A673 (cell line): ENCODE measurements at regions not wholly inside any gene's neighbourhood (a gene's known extent, or its start where the extent isn't known, plus 50 kb on each side); places are given as distances from the start of the nearest gene placed in this dataset.

ENCODE experiments used
- BruUV-seq: library from RNA; stranded (reverse); fragments of 400-500 nt; replicated peaks from 2 replicates; lab custom pipeline; 2021; lab: Mats Ljungman, UMichigan
- CTCF ChIA-PET: fragments of 300-600 bp; sonication (Branson Sonifier 250); formaldehyde crosslinking; loops from one replicate; lab custom pipeline; 2022; ENCODE audit warnings: antibody characterized with exemption; lab: Charles Lee
- POLR2A ChIA-PET: fragments of 300-600 bp; sonication (Branson Sonifier 250); formaldehyde crosslinking; loops from one replicate; lab custom pipeline; 2022; ENCODE audit warnings: antibody characterized with exemption; ENCODE audit not compliant: low non-redundant PET; lab: Charles Lee
- DNase-seq: peaks from one replicate; pipeline ENCODE4 v3.0.0-alpha.2; 2015; ENCODE audit warnings: low spot score
- H3K27ac ChIP-seq: fragments of 200-600 bp; sonication (generic); 2 replicates; pipeline ENCODE4 v1.5.1; 2016; ENCODE audit warnings: mixed run types, low read depth, mild to moderate bottlenecking, mixed read lengths, antibody characterized with exemption, low read length; ENCODE audit not compliant: poor library complexity, severe bottlenecking
- H3K27me3 ChIP-seq: fragments of 200-600 bp; sonication (generic); replicated peaks from 2 replicates; pipeline ENCODE4 v1.6.1; 2017; ENCODE audit warnings: mixed run types, low read depth, mild to moderate bottlenecking, mixed read lengths, antibody characterized with exemption, low read length; ENCODE audit not compliant: insufficient read depth, poor library complexity
- H3K36me3 ChIP-seq: fragments of 200-600 bp; sonication (generic); 2 replicates; pipeline ENCODE4 v1.6.1; 2016; ENCODE audit warnings: mixed run types, mild to moderate bottlenecking, mixed read lengths, antibody characterized with exemption, low read length; ENCODE audit not compliant: insufficient read depth, poor library complexity, severe bottlenecking
- H3K4me1 ChIP-seq: fragments of 200-600 bp; sonication (generic); 2 replicates; pipeline ENCODE4 v1.6.1; 2017; ENCODE audit warnings: mixed run types, mild to moderate bottlenecking, mixed read lengths, antibody characterized with exemption, low read length; ENCODE audit not compliant: insufficient read depth, poor library complexity, severe bottlenecking
- H3K4me3 ChIP-seq: fragments of 200-600 bp; sonication (generic); 2 replicates; pipeline ENCODE4 v1.5.1; 2016; ENCODE audit warnings: low read depth, mixed run types, mild to moderate bottlenecking, mixed read lengths, low read length; ENCODE audit not compliant: poor library complexity, severe bottlenecking
- H3K9me3 ChIP-seq: fragments of 200-600 bp; sonication (generic); 2 replicates; pipeline ENCODE4 v1.6.1; 2016; ENCODE audit warnings: mixed run types, low read depth, mild to moderate bottlenecking, mixed read lengths, antibody characterized with exemption, low read length; ENCODE audit not compliant: poor library complexity, severe bottlenecking
- CTCF ChIP-seq: fragments of 300-800, 200-600 bp; sonication (generic); conservative IDR thresholded peaks from 2 replicates; pipeline ENCODE4 v1.5.1; 2017; ENCODE audit warnings: low read depth, mild to moderate bottlenecking, antibody characterized with exemption, low read length, moderate library complexity, mixed read lengths
- EZH2 ChIP-seq: fragments of 200-600 bp; sonication (generic); IDR thresholded peaks from 2 replicates; pipeline ENCODE4 v1.6.1; 2017; ENCODE audit warnings: borderline replicate concordance, low read depth, mild to moderate bottlenecking, mixed read lengths, antibody characterized with exemption, low read length; ENCODE audit not compliant: poor library complexity, severe bottlenecking
- intact Hi-C: fragments of 100-400 bp; cut with micrococcal nuclease; formaldehyde crosslinking; loops from one replicate; pipeline ENCODE4 v1.10.0; 2022; ENCODE audit not compliant: unreplicated experiment

DNA sequence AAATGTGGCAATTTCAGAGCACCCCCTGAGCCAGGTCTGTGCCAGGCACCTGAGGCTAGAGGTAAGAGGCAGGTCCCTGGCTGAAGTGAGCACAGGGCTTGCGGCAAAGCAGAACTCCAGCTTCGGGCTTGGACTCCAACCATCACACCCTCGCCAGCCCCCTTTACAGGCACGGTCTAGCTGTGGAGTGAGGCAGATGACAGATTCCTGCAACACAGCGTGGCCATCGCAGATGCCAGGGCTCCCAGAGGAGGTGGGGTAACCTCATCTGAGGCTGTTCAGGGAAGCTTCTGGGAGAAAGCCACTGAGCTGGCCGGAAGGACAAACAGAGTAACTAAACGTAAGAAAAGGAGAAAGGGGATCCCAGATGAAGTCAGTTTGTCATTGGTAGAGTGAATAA lies 55.6 kb upstream of the CASZ1 start:
- intact Hi-C loops, result no loop called here
- Histone ChIP-seq H3K27me3 (no peaks in the 10 kb centered on the region), H3K36me3 (no peaks in the 10 kb centered on the region), H3K4me1 (no peaks in the 10 kb centered on the region), H3K9me3 (no peaks in the 10 kb centered on the region), H3K27ac (no peak overlapping the region), H3K4me3 (no peak overlapping the region)
- no peak for DNase-seq
- no peak for TF ChIP-seq EZH2
- TF ChIP-seq CTCF, result no peak
- BruUV-seq, result no TSS peak
- ChIA-PET CTCF (no interaction called here), POLR2A (no interaction called here)

DNA sequence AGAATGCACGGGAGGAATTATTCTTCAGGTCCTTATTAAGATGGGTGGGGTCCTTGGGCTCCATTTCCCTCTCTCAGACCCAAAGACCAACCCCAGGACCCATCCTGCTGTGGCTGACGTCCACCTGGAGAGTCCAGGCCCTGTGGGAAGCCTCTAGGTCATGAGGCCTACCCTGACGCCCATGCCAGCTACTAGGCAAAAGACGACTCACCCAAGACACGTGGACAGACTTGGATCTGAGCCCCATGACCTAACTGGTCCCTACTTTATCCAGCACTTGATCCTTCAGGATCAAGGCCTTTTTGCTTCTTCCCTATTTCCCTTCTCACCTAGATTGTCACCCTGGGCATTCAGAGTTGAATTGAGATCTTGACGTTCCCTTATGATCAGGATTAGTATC lies 56.0 kb upstream of the CASZ1 start:
- no peaks in the 10 kb centered on the region for H3K9me3 ChIP-seq
- CTCF ChIA-PET, result no interaction called here
- BruUV-seq, result no TSS peak
- intact Hi-C loops, result no loop called here
- H3K4me1 ChIP-seq, result no peaks in the 10 kb centered on the region
- TF ChIP-seq CTCF (no peak), EZH2 (no peak)
- H3K4me3 ChIP-seq, result no peak overlapping the region
- H3K27me3 ChIP-seq, result no peaks in the 10 kb centered on the region
- POLR2A ChIA-PET, result no interaction called here
- no peak for DNase-seq
- H3K27ac ChIP-seq, result no peak overlapping the region
- no peaks in the 10 kb centered on the region for H3K36me3 ChIP-seq

GRCh38 chr1:10852998-10853520 lies 56.6 kb upstream of the CASZ1 start:
- ChIA-PET CTCF (no interaction called here), POLR2A (no interaction called here)
- H3K4me3 ChIP-seq, result no peak overlapping the region
- no peaks in the 10 kb centered on the region for H3K36me3 ChIP-seq
- no TSS peak for BruUV-seq
- no peaks in the 10 kb centered on the region for H3K9me3 ChIP-seq
- no peaks in the 10 kb centered on the region for H3K27me3 ChIP-seq
- no peak for DNase-seq
- H3K4me1 ChIP-seq, result no peaks in the 10 kb centered on the region
- no peak overlapping the region for H3K27ac ChIP-seq
- TF ChIP-seq CTCF (no peak), EZH2 (no peak)
- intact Hi-C loops, result no loop called here
